PC-9 (cell line): ENCODE measurements at regions not wholly inside any gene's neighbourhood (a gene's known extent, or its start where the extent isn't known, plus 50 kb on each side); places are given as distances from the start of the nearest gene placed in this dataset.

Experiments
- EZH2 ChIP-seq: fragments of 200-600 bp; sonication (generic); IDR thresholded peaks from 2 replicates; pipeline ENCODE4 v1.8.0; 2017; ENCODE audit warnings: antibody characterized with exemption, low read depth
- TF ChIP-seq, protein P1 (sequence below): fragments of 200-600 bp; sonication (generic); conservative IDR thresholded peaks from 2 replicates; pipeline ENCODE4 v1.6.1; 2017; ENCODE audit warnings: mixed run types, antibody characterized with exemption, mild to moderate bottlenecking, moderate library complexity

DNA sequence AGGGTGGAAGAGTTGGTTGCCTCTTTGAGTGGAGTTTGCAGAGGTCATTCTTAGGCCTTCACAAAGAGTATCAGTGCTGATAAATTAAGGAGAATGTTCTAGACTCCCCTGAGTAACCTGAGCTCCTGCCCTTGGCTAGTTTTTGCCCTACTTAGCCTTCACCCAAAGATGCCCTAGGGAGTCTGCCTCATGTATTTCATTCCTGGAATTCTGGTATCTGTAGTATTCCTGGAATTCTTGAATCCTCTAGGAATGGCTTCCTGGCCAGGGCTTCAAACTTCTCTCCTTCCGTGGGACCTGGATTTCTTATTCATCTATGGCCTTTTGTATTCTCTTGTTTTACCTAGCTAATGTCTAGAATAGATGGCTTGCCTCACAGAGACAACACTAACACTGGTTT, 701.1 kb downstream of the NOVA1 start:
- TF ChIP-seq, protein P1, sequence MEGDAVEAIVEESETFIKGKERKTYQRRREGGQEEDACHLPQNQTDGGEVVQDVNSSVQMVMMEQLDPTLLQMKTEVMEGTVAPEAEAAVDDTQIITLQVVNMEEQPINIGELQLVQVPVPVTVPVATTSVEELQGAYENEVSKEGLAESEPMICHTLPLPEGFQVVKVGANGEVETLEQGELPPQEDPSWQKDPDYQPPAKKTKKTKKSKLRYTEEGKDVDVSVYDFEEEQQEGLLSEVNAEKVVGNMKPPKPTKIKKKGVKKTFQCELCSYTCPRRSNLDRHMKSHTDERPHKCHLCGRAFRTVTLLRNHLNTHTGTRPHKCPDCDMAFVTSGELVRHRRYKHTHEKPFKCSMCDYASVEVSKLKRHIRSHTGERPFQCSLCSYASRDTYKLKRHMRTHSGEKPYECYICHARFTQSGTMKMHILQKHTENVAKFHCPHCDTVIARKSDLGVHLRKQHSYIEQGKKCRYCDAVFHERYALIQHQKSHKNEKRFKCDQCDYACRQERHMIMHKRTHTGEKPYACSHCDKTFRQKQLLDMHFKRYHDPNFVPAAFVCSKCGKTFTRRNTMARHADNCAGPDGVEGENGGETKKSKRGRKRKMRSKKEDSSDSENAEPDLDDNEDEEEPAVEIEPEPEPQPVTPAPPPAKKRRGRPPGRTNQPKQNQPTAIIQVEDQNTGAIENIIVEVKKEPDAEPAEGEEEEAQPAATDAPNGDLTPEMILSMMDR: no peak
- TF ChIP-seq EZH2: no peak
